HCT116 (cell line): ENCODE measurements at regions not wholly inside any gene's neighbourhood (a gene's known extent, or its start where the extent isn't known, plus 50 kb on each side); places are given as distances from the start of the nearest gene placed in this dataset.

ENCODE experiments used
- ATAC-seq: fragments of 200-7000 bp; cut with Tn5 transposase; 2 replicates; pipeline ENCODE4 v1.9.1; 2020; ENCODE audit warnings: mild to moderate bottlenecking, moderate library complexity
- BruUV-seq: library from RNA; stranded (reverse); fragments of 400-500 nt; replicated peaks from 2 replicates; lab custom pipeline; 2021; lab: Mats Ljungman, UMichigan
- CTCF ChIA-PET: fragments of 300-600 bp; sonication (Branson Sonifier 250); formaldehyde crosslinking; loops from one replicate; lab custom pipeline; 2021; ENCODE audit warnings: antibody characterized with exemption; lab: Charles Lee
- POLR2A ChIA-PET: fragments of 300-600, 350-600 bp; sonication (Branson Sonifier 250); formaldehyde crosslinking; loops from one replicate; lab custom pipeline; 2021; ENCODE audit warnings: antibody characterized with exemption; lab: Charles Lee
- RAD21 ChIA-PET, 2 experiments: fragments of 300-600 bp; sonication (Branson Sonifier 250); formaldehyde crosslinking; loops; one replicate each; lab custom pipeline; 2023; ENCODE audit warnings: low total read pairs in 2 of 2; ENCODE audit not compliant: uncharacterized antibody in 2 of 2, unreplicated experiment in 2 of 2, low non-redundant PET in 1 of 2; lab: Charles Lee
- DNase-seq: peaks from one replicate; pipeline ENCODE4 v3.0.0-alpha.2; 2010; ENCODE audit warnings: low read depth, low spot score
- H2AFZ ChIP-seq: fragments of 200-600 bp; shearing (Covaris generic), sonication (generic); 2 replicates; pipeline ENCODE4 v1.6.1; 2017; ENCODE audit warnings: low read depth, mixed run types, mixed read lengths, antibody characterized with exemption, low read length; ENCODE audit not compliant: poor library complexity, severe bottlenecking
- H3K27ac ChIP-seq: 2 replicates; pipeline ENCODE4 v1.5.1; 2012; ENCODE audit warnings: low read depth, low read length
- H3K27me3 ChIP-seq: fragments of 200-600 bp; sonication (generic); 2 replicates; pipeline ENCODE4 v1.6.1; 2016; ENCODE audit warnings: mixed run types, low read length, mixed read lengths; ENCODE audit not compliant: insufficient read depth
- H3K36me3 ChIP-seq, 2 experiments: fragments of 200-500 bp in 1 of 2; fragments of 200-600 bp in 1 of 2; sonication (Bioruptor generic) in 1 of 2; sonication (generic) in 1 of 2; 2 replicates each; pipeline versions ENCODE4 v1.5.1 to v1.6.1; 2014 to 2016; ENCODE audit warnings: low read length in 2 of 2, inconsistent platforms in 1 of 2, mixed read lengths in 1 of 2, mixed run types in 1 of 2; ENCODE audit not compliant: insufficient read depth in 2 of 2, control insufficient read depth in 1 of 2
- H3K4me1 ChIP-seq, 2 experiments: fragments of 200-600 bp in 1 of 2; sonication (generic) in 1 of 2; 2 replicates each; pipeline versions ENCODE4 v1.5.1 to v1.6.1; 2012 to 2017; ENCODE audit warnings: low read length in 2 of 2, inconsistent platforms in 1 of 2, mild to moderate bottlenecking in 1 of 2, mixed read lengths in 1 of 2, mixed run types in 1 of 2, moderate library complexity in 1 of 2; ENCODE audit not compliant: insufficient read depth in 2 of 2, control insufficient read depth in 1 of 2
- H3K4me2 ChIP-seq: fragments of 200-600 bp; sonication (generic); 2 replicates; pipeline ENCODE4 v1.6.1; 2017; ENCODE audit warnings: mixed run types, low read length, mixed read lengths
- H3K4me3 ChIP-seq, 2 experiments: fragments of 200-600 bp in 1 of 2; sonication (generic) in 1 of 2; replicated peaks in 1 of 2; 2 replicates each; pipeline ENCODE4 v1.5.1; 2011 to 2016; ENCODE audit warnings: low read length in 2 of 2, control low read depth in 1 of 2, low read depth in 1 of 2, mild to moderate bottlenecking in 1 of 2, mixed read lengths in 1 of 2, mixed run types in 1 of 2
- H3K79me2 ChIP-seq: fragments of 200-600 bp; sonication (generic); 2 replicates; pipeline ENCODE4 v1.6.1; 2017; ENCODE audit warnings: mild to moderate bottlenecking, mixed run types, low read length, moderate library complexity, mixed read lengths; ENCODE audit not compliant: insufficient read depth
- H3K9ac ChIP-seq: fragments of 200-600 bp; sonication (generic); 2 replicates; pipeline ENCODE4 v1.6.1; 2016; ENCODE audit warnings: low read length, mixed read lengths
- H3K9me2 ChIP-seq: fragments of 200-600 bp; sonication (generic), shearing (Covaris generic); 2 replicates; pipeline ENCODE4 v1.6.1; 2017; ENCODE audit warnings: mixed run types, mild to moderate bottlenecking, moderate library complexity; ENCODE audit not compliant: insufficient read depth
- H3K9me3 ChIP-seq, 2 experiments: fragments of 200-500 bp in 1 of 2; fragments of 200-600 bp in 1 of 2; sonication (Bioruptor generic) in 1 of 2; sonication (generic) in 1 of 2; 2 replicates each; pipeline ENCODE4 v1.6.1; 2014 to 2017; ENCODE audit warnings: low read length in 2 of 2, mixed read lengths in 2 of 2, inconsistent platforms in 1 of 2, low read depth in 1 of 2, mild to moderate bottlenecking in 1 of 2, mixed run types in 1 of 2, moderate library complexity in 1 of 2; ENCODE audit not compliant: control insufficient read depth in 1 of 2, insufficient read depth in 1 of 2
- H4K20me1 ChIP-seq: fragments of 200-600 bp; sonication (generic), shearing (Covaris generic); 2 replicates; pipeline ENCODE4 v1.6.1; 2017; ENCODE audit warnings: mixed run types, mild to moderate bottlenecking, moderate library complexity; ENCODE audit not compliant: insufficient read depth
- CBX3 ChIP-seq: IDR thresholded peaks from 2 replicates; pipeline ENCODE4 v1.6.1; 2012; ENCODE audit warnings: low read depth
- CTCF ChIP-seq, 3 experiments: fragments of 200-600 bp in 1 of 3; sonication (generic) in 1 of 3; IDR thresholded peaks in 2 of 3; conservative IDR thresholded peaks in 1 of 3; 2 replicates each; pipeline ENCODE4 v1.5.1; 2012 to 2017; ENCODE audit warnings: low read depth in 2 of 3, low read length in 2 of 3, antibody characterized with exemption in 1 of 3, borderline replicate concordance in 1 of 3, control low read depth in 1 of 3, mild to moderate bottlenecking in 1 of 3, mixed read lengths in 1 of 3, mixed run types in 1 of 3, moderate library complexity in 1 of 3; ENCODE audit not compliant: insufficient read depth in 1 of 3
- ELF1 ChIP-seq: IDR thresholded peaks from 2 replicates; pipeline ENCODE4 v1.6.1; 2012; ENCODE audit warnings: low read depth, borderline replicate concordance
- EZH2phosphoT487 ChIP-seq: fragments of 200-600 bp; IDR thresholded peaks from 2 replicates; pipeline ENCODE4 v1.6.1; 2018; ENCODE audit warnings: antibody characterized with exemption, borderline replicate concordance
- FOSL1 ChIP-seq: IDR thresholded peaks from 2 replicates; pipeline ENCODE4 v1.6.1; 2012; ENCODE audit warnings: low read depth
- JUND ChIP-seq: IDR thresholded peaks from 2 replicates; pipeline ENCODE4 v1.6.1; 2012
- POLR2AphosphoS5 ChIP-seq: IDR thresholded peaks from 2 replicates; pipeline ENCODE4 v1.6.1; 2011; ENCODE audit warnings: mild to moderate bottlenecking, low read depth, low read length, moderate library complexity
- RAD21 ChIP-seq: IDR thresholded peaks from 2 replicates; pipeline ENCODE4 v1.6.1; 2012; ENCODE audit warnings: low read depth, mild to moderate bottlenecking
- SIN3A ChIP-seq: IDR thresholded peaks from 2 replicates; pipeline ENCODE4 v1.6.1; 2012; ENCODE audit warnings: low read depth
- SP1 ChIP-seq: IDR thresholded peaks from 2 replicates; pipeline ENCODE4 v1.6.1; 2012; ENCODE audit warnings: low read depth
- SRF ChIP-seq: IDR thresholded peaks from 2 replicates; pipeline ENCODE4 v1.6.1; 2012; ENCODE audit warnings: low read depth
- TCF7L2 ChIP-seq: IDR thresholded peaks from 2 replicates; pipeline ENCODE4 v1.7.0; 2011; ENCODE audit warnings: borderline replicate concordance, inconsistent platforms; ENCODE audit not compliant: insufficient read depth, insufficient read length; ENCODE audit errors: extremely low read depth
- ZBTB33 ChIP-seq: IDR thresholded peaks from 2 replicates; pipeline ENCODE4 v1.6.1; 2011; ENCODE audit warnings: mild to moderate bottlenecking, low read length, moderate library complexity; ENCODE audit not compliant: insufficient replicate concordance; ENCODE audit errors: extremely low read depth
- intact Hi-C: fragments of 100-400 bp; cut with micrococcal nuclease; formaldehyde crosslinking; loops from 2 replicates; pipeline ENCODE4 v1.10.0; 2022
- TF ChIP-seq, protein P1 (sequence below): IDR thresholded peaks from 2 replicates; pipeline ENCODE4 v1.6.1; 2012

GRCh38 chr6:3615391-3616380 lies 135.8 kb downstream of the PXDC1 start:
- Histone ChIP-seq H3K9ac (no peak overlapping the region), H3K4me2 (no peak overlapping the region), H3K79me2 (no peaks in the 10 kb centered on the region), H3K4me1 (peaks cover 23 to 25% of the 10 kb centered on the region in 2 experiments), H3K27ac (no peak overlapping the region), H3K9me3 (no peaks in the 10 kb centered on the region), H2AFZ (no peak overlapping the region), H3K27me3 (no peaks in the 10 kb centered on the region), H4K20me1 (no peaks in the 10 kb centered on the region), H3K4me3 (no peak overlapping the region), H3K36me3 (no peaks in the 10 kb centered on the region), H3K9me2 (no peaks in the 10 kb centered on the region)
- DNase-seq: no peak
- POLR2A ChIA-PET: interaction anchor here (0.6 kb wide), 1 partner anchor 489 kb away, joined by 4 read pairs; no protein-coding TSS in a partner anchor
- ATAC-seq: no peak
- RAD21 ChIA-PET: no interaction called here
- CTCF ChIA-PET: no interaction called here
- BruUV-seq: no TSS peak
- intact Hi-C loops: no loop called here
- peak; percentile 45; the same call in 1 of the 2 replicates for TF ChIP-seq RAD21
- no peak for TF ChIP-seq ELF1

DNA sequence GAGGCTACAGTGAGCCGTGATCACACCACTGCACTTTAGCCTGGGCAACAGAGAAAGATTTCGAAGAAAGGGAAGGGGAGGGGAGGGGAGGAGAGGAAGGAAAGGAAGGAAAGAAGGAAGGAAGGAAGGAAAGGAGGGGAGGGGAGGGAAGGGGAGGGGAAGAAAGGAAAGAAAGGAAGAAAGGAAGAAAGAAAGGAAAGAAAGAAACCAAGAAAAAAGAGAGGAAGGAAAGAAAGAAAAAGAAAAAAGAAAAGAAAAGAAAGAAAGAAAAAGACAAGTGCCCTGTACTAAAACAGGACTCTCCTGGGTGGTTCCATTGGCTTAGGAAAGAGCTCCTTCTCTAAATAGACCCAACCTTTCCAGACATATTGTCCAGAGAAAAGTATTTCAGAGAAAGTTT lies 136.6 kb downstream of the PXDC1 start:
- H3K79me2 ChIP-seq: no peaks in the 10 kb centered on the region
- TF ChIP-seq CTCF (IDR thresholded peaks at IDR 0.05 in 2 of 3, conservative IDR thresholded peaks at IDR 0.05 in 1 of 3; ENCODE audit: borderline replicate concordance in 1 of 3, insufficient read depth in 1 of 3, low read depth in 2 of 3, low read length in 2 of 3) (no peak), RAD21 (no peak), TCF7L2 (no peak), SRF (no peak), EZH2phosphoT487 (no peak), JUND (no peak), ZBTB33 (no peak), FOSL1 (no peak), SP1 (no peak), ELF1 (no peak), CBX3 (no peak), SIN3A (no peak), POLR2AphosphoS5 (no peak)
- TF ChIP-seq, protein P1, sequence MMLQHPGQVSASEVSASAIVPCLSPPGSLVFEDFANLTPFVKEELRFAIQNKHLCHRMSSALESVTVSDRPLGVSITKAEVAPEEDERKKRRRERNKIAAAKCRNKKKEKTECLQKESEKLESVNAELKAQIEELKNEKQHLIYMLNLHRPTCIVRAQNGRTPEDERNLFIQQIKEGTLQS: no peak
- no peak overlapping the region for H3K27ac ChIP-seq
- no peak overlapping the region for H3K4me3 ChIP-seq
- intact Hi-C loops: no loop called here
- ATAC-seq (no peak), DNase-seq (no peak)
- ChIA-PET RAD21 (no interaction called here), CTCF (no interaction called here), POLR2A (interaction anchor here (0.6 kb wide), 1 partner anchor 488 kb away, joined by 4 read pairs; no protein-coding TSS in a partner anchor)
- no peaks in the 10 kb centered on the region for H3K9me2 ChIP-seq
- H3K4me2 ChIP-seq: no peak overlapping the region
- no peaks in the 10 kb centered on the region for H3K27me3 ChIP-seq
- no peak overlapping the region for H3K9ac ChIP-seq
- H3K36me3 ChIP-seq: no peaks in the 10 kb centered on the region
- no peaks in the 10 kb centered on the region for H4K20me1 ChIP-seq
- H3K9me3 ChIP-seq: no peaks in the 10 kb centered on the region
- no peak overlapping the region for H2AFZ ChIP-seq
- H3K4me1 ChIP-seq: peaks cover 23 to 32% of the 10 kb centered on the region in 2 experiments
- BruUV-seq: no TSS peak
